Caco-2 (cell line): ENCODE measurements at regions not wholly inside any gene's neighbourhood (a gene's known extent, or its start where the extent isn't known, plus 50 kb on each side); places are given as distances from the start of the nearest gene placed in this dataset.
"Not testable (repeated sequence)": the region's sequence is repeated elsewhere in the genome, so short reads cannot be mapped to it uniquely, and the experiment has no call there.

Source experiments
- BruUV-seq: library from RNA; stranded (reverse); fragments of 400-500 nt; replicated peaks from 2 replicates; lab custom pipeline; 2021; lab: Mats Ljungman, UMichigan
- CTCF ChIA-PET: fragments of 300-600 bp; sonication (Branson Sonifier 250); formaldehyde crosslinking; loops from one replicate; lab custom pipeline; 2022; ENCODE audit warnings: antibody characterized with exemption; lab: Charles Lee
- POLR2A ChIA-PET: fragments of 300-600 bp; sonication (Branson Sonifier 250); formaldehyde crosslinking; loops from one replicate; lab custom pipeline; 2022; ENCODE audit warnings: antibody characterized with exemption; lab: Charles Lee
- DNase-seq, 2 experiments: peaks; one replicate each; pipeline versions ENCODE4 v3.0.0 to v3.0.0-alpha.2; 2020 to 2022
- H3K27me3 ChIP-seq: replicated peaks from 2 replicates; pipeline ENCODE4 v1.6.0; 2011; ENCODE audit warnings: low read length; ENCODE audit not compliant: control insufficient read depth, insufficient read depth
- H3K36me3 ChIP-seq: 2 replicates; pipeline ENCODE4 v1.5.1; 2011; ENCODE audit warnings: low read length; ENCODE audit not compliant: control insufficient read depth, insufficient read depth
- H3K4me1 ChIP-seq: fragments of 250-450 bp; sonication (Bioruptor Pico); 2 replicates; pipeline ENCODE4 v1.5.1; 2020; ENCODE audit warnings: mild to moderate bottlenecking
- H3K4me3 ChIP-seq: 2 replicates; pipeline ENCODE4 v1.5.1; 2011; ENCODE audit warnings: low read depth, mild to moderate bottlenecking, control low read depth, low read length
- H3K9me3 ChIP-seq: fragments of 250-450 bp; sonication (Bioruptor Pico); 2 replicates; pipeline ENCODE4 v1.5.1; 2020; ENCODE audit warnings: mild to moderate bottlenecking, moderate library complexity
- H3K27ac Mint-ChIP-seq: one replicate; pipeline ENCODE4 v1.8.0; 2022; ENCODE audit warnings: mixed read lengths; ENCODE audit not compliant: unreplicated experiment
- H3K27me3 Mint-ChIP-seq: one replicate; pipeline ENCODE4 v1.8.0; 2022; ENCODE audit warnings: mixed read lengths; ENCODE audit not compliant: insufficient read depth, unreplicated experiment
- H3K36me3 Mint-ChIP-seq: one replicate; pipeline ENCODE4 v1.8.0; 2022; ENCODE audit warnings: mild to moderate bottlenecking, mixed read lengths; ENCODE audit not compliant: insufficient read depth, unreplicated experiment
- H3K4me1 Mint-ChIP-seq: one replicate; pipeline ENCODE4 v1.8.0; 2022; ENCODE audit warnings: low read depth, mixed read lengths; ENCODE audit not compliant: unreplicated experiment
- H3K4me3 Mint-ChIP-seq: one replicate; pipeline ENCODE4 v1.8.0; 2022; ENCODE audit warnings: mild to moderate bottlenecking, moderate library complexity, mixed read lengths; ENCODE audit not compliant: unreplicated experiment
- H3K9me3 Mint-ChIP-seq: one replicate; pipeline ENCODE4 v1.8.0; 2022; ENCODE audit warnings: mixed read lengths; ENCODE audit not compliant: unreplicated experiment
- CTCF ChIP-seq, 2 experiments: fragments of 200-600 bp in 1 of 2; IDR thresholded peaks; 1 replicate in 1 of 2; 2 replicates in 1 of 2; pipeline versions ENCODE4 v1.5.1 to v1.8.0; 2011 to 2022; ENCODE audit warnings: antibody characterized with exemption in 1 of 2, control low read depth in 1 of 2, inconsistent platforms in 1 of 2, low read depth in 1 of 2, low read length in 1 of 2, mild to moderate bottlenecking in 1 of 2, moderate library complexity in 1 of 2; ENCODE audit not compliant: insufficient read depth in 1 of 2, severe bottlenecking in 1 of 2, unreplicated experiment in 1 of 2
- intact Hi-C: fragments of 100-400 bp; cut with micrococcal nuclease; formaldehyde crosslinking; loops from one replicate; pipeline ENCODE4 v1.10.0; 2022; ENCODE audit not compliant: unreplicated experiment

- H3K4me3 ChIP-seq: no peak overlapping the region
- Mint-ChIP-seq H3K9me3 (peaks cover 17% of the 10 kb centered on the region), H3K36me3 (no peaks in the 10 kb centered on the region), H3K4me1 (no peaks in the 10 kb centered on the region), H3K27me3 (no peaks in the 10 kb centered on the region), H3K27ac (no peak overlapping the region), H3K4me3 (no peak overlapping the region)
- no peak for DNase-seq
- no peak for TF ChIP-seq CTCF (IDR thresholded peaks at IDR 0.05; ENCODE audit: insufficient read depth in 1 of 2, low read depth in 1 of 2, low read length in 1 of 2, severe bottlenecking in 1 of 2, unreplicated experiment in 1 of 2)
- ChIA-PET POLR2A (no interaction called here), CTCF (no interaction called here)
- no peaks in the 10 kb centered on the region for H3K4me1 ChIP-seq
- H3K36me3 ChIP-seq: no peaks in the 10 kb centered on the region
- intact Hi-C loops: no loop called here
- BruUV-seq: no TSS peak
- H3K27me3 ChIP-seq: no peaks in the 10 kb centered on the region; the same call in 1 of the 2 replicates
- H3K9me3 ChIP-seq: peaks cover 5% of the 10 kb centered on the region; the same call in 1 of the 2 replicates
These were observed 155.9 kb upstream of the ATP10B start for GRCh38 chr5:161007879-161008278.

DNA sequence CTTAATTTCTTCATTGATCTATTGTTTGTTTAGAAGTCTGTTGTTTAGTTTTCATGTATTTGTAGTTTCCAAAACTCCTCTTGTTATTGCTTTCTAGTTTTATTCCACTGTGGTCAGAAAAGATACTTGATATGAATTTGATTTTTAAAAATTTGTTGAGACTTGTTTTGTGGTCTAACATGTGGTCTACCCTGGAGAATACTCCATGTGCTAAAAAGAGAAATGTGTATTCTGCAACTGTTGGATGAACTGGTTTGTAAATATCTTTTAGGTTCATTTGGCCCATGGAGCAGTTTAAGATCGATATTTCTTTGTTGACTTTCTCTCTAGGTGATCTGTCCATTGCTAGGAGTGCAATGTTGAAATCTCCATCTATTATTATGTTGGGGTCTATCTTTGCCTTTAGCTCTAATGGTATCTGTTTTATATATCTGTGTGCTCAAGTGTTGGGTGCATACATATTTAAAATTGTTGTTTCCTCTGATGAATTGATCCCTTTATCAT, 150.6 kb upstream of the ATP10B start:
- Mint-ChIP-seq H3K27me3 (no peaks in the 10 kb centered on the region), H3K9me3 (peaks cover 17% of the 10 kb centered on the region), H3K27ac (no peak overlapping the region), H3K4me1 (no peaks in the 10 kb centered on the region), H3K4me3 (no peak overlapping the region), H3K36me3 (no peaks in the 10 kb centered on the region)
- H3K36me3 ChIP-seq: no peaks in the 10 kb centered on the region
- ChIA-PET POLR2A (no interaction called here), CTCF (no interaction called here)
- BruUV-seq: no TSS peak
- no peak for DNase-seq
- H3K27me3 ChIP-seq: no peaks in the 10 kb centered on the region
- no peaks in the 10 kb centered on the region for H3K4me1 ChIP-seq
- peaks cover 5% of the 10 kb centered on the region; the same call in 1 of the 2 replicates for H3K9me3 ChIP-seq
- H3K4me3 ChIP-seq: no peak overlapping the region
- no peak for TF ChIP-seq CTCF (IDR thresholded peaks at IDR 0.05; ENCODE audit: insufficient read depth in 1 of 2, low read depth in 1 of 2, low read length in 1 of 2, severe bottlenecking in 1 of 2, unreplicated experiment in 1 of 2)
- intact Hi-C loops: no loop called here

- Mint-ChIP-seq H3K4me3 (no peak overlapping the region), H3K27me3 (no peaks in the 10 kb centered on the region), H3K9me3 (peaks cover 11% of the 10 kb centered on the region), H3K36me3 (no peaks in the 10 kb centered on the region), H3K27ac (no peak overlapping the region), H3K4me1 (no peaks in the 10 kb centered on the region)
- no TSS peak for BruUV-seq
- intact Hi-C loops: no loop called here
- ChIA-PET POLR2A (no interaction called here), CTCF (no interaction called here)
- DNase-seq: no peak
- TF ChIP-seq CTCF (IDR thresholded peaks at IDR 0.05; ENCODE audit: insufficient read depth in 1 of 2, low read depth in 1 of 2, low read length in 1 of 2, severe bottlenecking in 1 of 2, unreplicated experiment in 1 of 2): no peak
- Histone ChIP-seq H3K36me3 (no peaks in the 10 kb centered on the region), H3K4me3 (no peak overlapping the region), H3K9me3 (peaks cover 5% of the 10 kb centered on the region; the same call in 1 of the 2 replicates), H3K27me3 (no peaks in the 10 kb centered on the region), H3K4me1 (no peaks in the 10 kb centered on the region)
These were observed 149.6 kb upstream of the ATP10B start for GRCh38 chr5:161001604-161002003.

DNA sequence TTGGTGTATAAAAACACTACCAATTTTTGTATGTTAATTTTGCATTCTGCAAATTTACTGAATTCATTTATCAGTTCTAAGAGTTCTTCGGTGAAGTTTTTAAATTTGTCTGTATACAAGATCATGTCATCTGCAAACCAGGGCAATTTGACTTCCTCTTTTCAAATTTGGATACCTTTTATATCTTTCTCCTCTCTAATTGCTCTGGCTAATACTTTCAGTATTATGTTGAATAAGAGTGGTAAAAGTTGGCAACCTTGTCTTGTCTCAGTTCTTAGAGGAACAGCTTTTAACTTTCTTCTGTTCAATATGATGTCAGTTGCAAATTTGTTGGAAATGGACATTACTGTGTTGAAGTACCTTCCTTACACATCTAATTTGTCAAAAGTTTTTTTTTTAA, 149.1 kb upstream of the ATP10B start:
- H3K27ac Mint-ChIP-seq, POLR2A ChIA-PET, CTCF ChIA-PET, H3K27me3 ChIP-seq, H3K9me3 ChIP-seq, DNase-seq, BruUV-seq, H3K4me1 ChIP-seq, H3K9me3 Mint-ChIP-seq, H3K36me3 ChIP-seq, intact Hi-C loops, H3K4me3 ChIP-seq, H3K4me3 Mint-ChIP-seq, H3K4me1 Mint-ChIP-seq, H3K36me3 Mint-ChIP-seq, H3K27me3 Mint-ChIP-seq: not testable (repeated sequence)
